Testis (tissue), 2 donors: ENCODE measurements at regions not wholly inside any gene's neighbourhood (a gene's known extent, or its start where the extent isn't known, plus 50 kb on each side); places are given as distances from the start of the nearest gene placed in this dataset.

ENCODE experiments used
- DNase-seq: peaks from one replicate; pipeline ENCODE4 v3.0.0-alpha.2; 2019
- H3K27ac ChIP-seq, 2 donors: fragments of 200-600 bp; sonication (generic); one replicate each; pipeline ENCODE4 v1.5.1; 2019
- H3K27me3 ChIP-seq: fragments of 200-600 bp; sonication (generic); one replicate; pipeline ENCODE4 v1.5.1; 2019
- H3K36me3 ChIP-seq: fragments of 200-600 bp; sonication (generic); one replicate; pipeline ENCODE4 v1.5.1; 2017; ENCODE audit warnings: low read depth; ENCODE audit errors: missing control alignments
- H3K4me1 ChIP-seq: fragments of 200-600 bp; sonication (generic); one replicate; pipeline ENCODE4 v1.5.1; 2019
- H3K4me3 ChIP-seq, 2 donors: fragments of 200-600 bp; sonication (generic); one replicate each; pipeline ENCODE4 v1.5.1; 2017 to 2019
- H3K9me3 ChIP-seq: fragments of 200-600 bp; sonication (generic); one replicate; pipeline ENCODE4 v1.5.1; 2017
- CTCF ChIP-seq, 3 experiments: fragments of 450-650 bp in 2 of 3; fragments of 200-600 bp in 1 of 3; sonication (generic) in 1 of 3; IDR thresholded peaks; one replicate each; pipeline ENCODE4 v1.5.1; 2016 to 2019; ENCODE audit warnings: antibody characterized with exemption in 3 of 3, mild to moderate bottlenecking in 2 of 3, moderate library complexity in 1 of 3
- POLR2A ChIP-seq: fragments of 450-650 bp; IDR thresholded peaks from one replicate; pipeline ENCODE4 v1.6.1; 2017; ENCODE audit warnings: antibody characterized with exemption, mild to moderate bottlenecking, moderate library complexity
- WGBS, 2 donors: methylation state at CpG; one replicate each; pipeline ENCODE4 v1.1.5; 2018; 5-methylcytosine and 5-hydroxymethylcytosine counted together
- intact Hi-C: fragments of 100-400 bp; cut with DNase I; formaldehyde crosslinking; loops from one replicate; pipeline ENCODE4 v1.15.1; 2023; ENCODE audit warnings: low total_unique reads

GRCh38 chr10:128985036-128985435 lies 482.0 kb upstream of the MGMT start:
- H3K4me3 ChIP-seq = no peak overlapping the region
- DNase-seq = no peak
- no peaks in the 10 kb centered on the region for H3K9me3 ChIP-seq
- WGBS, 2 donors = 53 to 57% methylated on average over 1 of the region's 1 CpG
- no peaks in the 10 kb centered on the region for H3K36me3 ChIP-seq
- TF ChIP-seq CTCF (IDR thresholded peaks at IDR 0.05) (no peak), POLR2A (no peak)
- H3K4me1 ChIP-seq = no peaks in the 10 kb centered on the region
- H3K27ac ChIP-seq = no peak overlapping the region
- H3K27me3 ChIP-seq = no peaks in the 10 kb centered on the region
- intact Hi-C loops = no loop called here

- intact Hi-C loops = no loop called here
- H3K4me1 ChIP-seq = no peaks in the 10 kb centered on the region
- no peak for TF ChIP-seq CTCF (IDR thresholded peaks at IDR 0.05)
- TF ChIP-seq POLR2A = no peak
- H3K27me3 ChIP-seq = no peaks in the 10 kb centered on the region
- no peak overlapping the region for H3K4me3 ChIP-seq
- no peak for DNase-seq
- H3K9me3 ChIP-seq = no peaks in the 10 kb centered on the region
- no peak overlapping the region for H3K27ac ChIP-seq
- WGBS, 2 donors = 76 to 89% methylated on average over 15 to 17 of the region's 17 CpGs
- no peaks in the 10 kb centered on the region for H3K36me3 ChIP-seq
These were observed 476.1 kb upstream of the MGMT start for GRCh38 chr10:128990986-128991385.

GRCh38 chr10:128992770-128993169 lies 474.3 kb upstream of the MGMT start:
- Histone ChIP-seq H3K27me3 (no peaks in the 10 kb centered on the region), H3K27ac (no peak overlapping the region), H3K4me3 (no peak overlapping the region), H3K36me3 (no peaks in the 10 kb centered on the region), H3K9me3 (no peaks in the 10 kb centered on the region), H3K4me1 (no peaks in the 10 kb centered on the region)
- intact Hi-C loops = no loop called here
- DNase-seq = no peak
- 69 to 100% methylated on average over 3 to 5 of the region's 5 CpGs for WGBS, 2 donors
- TF ChIP-seq CTCF (IDR thresholded peaks at IDR 0.05) = no peak

GRCh38 chr10:128993443-128993842 lies 473.6 kb upstream of the MGMT start:
- 87 to 95% methylated on average over 4 to 8 of the region's 8 CpGs for WGBS, 2 donors
- no peak overlapping the region for H3K27ac ChIP-seq
- H3K9me3 ChIP-seq = no peaks in the 10 kb centered on the region
- H3K36me3 ChIP-seq = no peaks in the 10 kb centered on the region
- no peak overlapping the region for H3K4me3 ChIP-seq
- DNase-seq = no peak
- no peaks in the 10 kb centered on the region for H3K4me1 ChIP-seq
- no peak for TF ChIP-seq POLR2A
- no peak for TF ChIP-seq CTCF (IDR thresholded peaks at IDR 0.05)
- H3K27me3 ChIP-seq = no peaks in the 10 kb centered on the region
- intact Hi-C loops = no loop called here

GRCh38 chr10:128993911-128994538 lies 473.0 kb upstream of the MGMT start:
- Histone ChIP-seq H3K36me3 (no peaks in the 10 kb centered on the region), H3K4me3 (no peak overlapping the region), H3K4me1 (no peaks in the 10 kb centered on the region), H3K9me3 (no peaks in the 10 kb centered on the region), H3K27me3 (no peaks in the 10 kb centered on the region), H3K27ac (no peak overlapping the region)
- TF ChIP-seq CTCF (IDR thresholded peaks at IDR 0.05) = no peak
- TF ChIP-seq POLR2A = no peak
- no peak for DNase-seq
- WGBS, 2 donors = 77 to 85% methylated on average over 7 to 8 of the region's 8 CpGs
- intact Hi-C loops = no loop called here
